GM23248 (cell line): ENCODE measurements at regions not wholly inside any gene's neighbourhood (a gene's known extent, or its start where the extent isn't known, plus 50 kb on each side); places are given as distances from the start of the nearest gene placed in this dataset.

Experiments
- EZH2 ChIP-seq: fragments of 200-600 bp; sonication (generic); IDR thresholded peaks from 2 replicates; pipeline ENCODE4 v1.6.1; 2018; ENCODE audit warnings: antibody characterized with exemption, mild to moderate bottlenecking; ENCODE audit not compliant: insufficient read depth, poor library complexity, severe bottlenecking
- EZH2phosphoT487 ChIP-seq: fragments of 200-600 bp; sonication (generic); IDR thresholded peaks from 2 replicates; pipeline ENCODE4 v1.6.1; 2018; ENCODE audit warnings: antibody characterized with exemption, moderate library complexity, mild to moderate bottlenecking, low read depth; ENCODE audit not compliant: insufficient read depth

DNA sequence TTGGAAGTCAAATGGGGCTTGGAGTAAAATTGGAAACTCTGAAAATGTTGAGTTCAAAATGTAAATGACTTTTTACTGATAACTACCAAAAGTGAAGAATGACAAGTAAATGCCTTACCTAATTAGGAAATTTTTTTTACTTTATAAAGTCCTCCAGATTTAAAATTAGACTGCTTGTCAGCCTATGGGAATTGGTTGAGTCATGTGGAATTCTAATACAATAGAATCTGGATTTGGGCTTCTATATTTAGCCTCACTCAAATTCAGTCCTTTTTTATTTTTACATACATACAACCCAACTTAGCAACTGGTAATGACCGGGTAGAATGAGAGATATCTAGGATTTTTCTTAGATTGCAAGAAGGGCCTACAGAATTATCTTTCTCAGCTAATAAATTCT is 158.9 kb upstream of the CADPS start:
- TF ChIP-seq EZH2phosphoT487 (no peak), EZH2 (no peak)
